ENCODE measurements at regions not wholly inside any gene's neighbourhood (a gene's known extent, or its start where the extent isn't known, plus 50 kb on each side); places are given as distances from the start of the nearest gene placed in this dataset.

- Mint-ChIP-seq H3K4me1 (peaks cover 15 to 17% (median 15%) of the 10 kb centered on the region in 3 donors), H3K27ac (no peak overlapping the region), H3K9me3 (no peaks in the 10 kb centered on the region), H3K36me3 (no peaks in the 10 kb centered on the region), H3K27me3 (no peaks in the 10 kb centered on the region), H3K4me3 (no peak overlapping the region)
- no peak overlapping the region for H3K27ac ChIP-seq (ENCODE audit: low read length)
- no peaks in the 10 kb centered on the region for H3K9me3 ChIP-seq
- peaks cover 0 to 2% of the 10 kb centered on the region in 2 experiments for H3K27me3 ChIP-seq (replicated peaks in 1 of 2; ENCODE audit: control insufficient read depth in 2 of 2, extremely low read depth in 1 of 2, insufficient read depth in 2 of 2, low read length in 1 of 2)
- H3K36me3 ChIP-seq (ENCODE audit: control insufficient read depth in 2 of 2, extremely low read depth in 1 of 2, insufficient read depth in 1 of 2, low read length in 1 of 2), result no peaks in the 10 kb centered on the region
- H3K4me1 ChIP-seq (ENCODE audit: control insufficient read depth in 1 of 2, extremely low read depth in 1 of 2, insufficient read depth in 2 of 2, low read length in 2 of 2), result peaks cover 4 to 26% of the 10 kb centered on the region in 2 experiments
- WGBS (ENCODE audit: insufficient coverage), result 90% methylated on average over 4 of the region's 5 CpGs
- no peak for ATAC-seq (replicated peaks in 1 of 4)
- CTCF ChIA-PET, result no interaction called here
- no peak overlapping the region for H3K4me3 ChIP-seq (ENCODE audit: control insufficient read depth in 1 of 2, extremely low read depth in 1 of 2, low read length in 1 of 2)
- POLR2A ChIA-PET, result no interaction called here
- DNase-seq, result no peak
Observed at GRCh38 chr19:28497137-28497536, 715.8 kb downstream of the UQCRFS1 start.

- Histone ChIP-seq H3K27me3 (replicated peaks in 1 of 2; ENCODE audit: control insufficient read depth in 2 of 2, extremely low read depth in 1 of 2, insufficient read depth in 2 of 2, low read length in 1 of 2) (no peaks in the 10 kb centered on the region), H3K27ac (ENCODE audit: low read length) (no peak overlapping the region), H3K4me3 (ENCODE audit: control insufficient read depth in 1 of 2, extremely low read depth in 1 of 2, low read length in 1 of 2) (no peak overlapping the region), H3K4me1 (ENCODE audit: control insufficient read depth in 1 of 2, extremely low read depth in 1 of 2, insufficient read depth in 2 of 2, low read length in 2 of 2) (peaks cover 0 to 7% of the 10 kb centered on the region in 2 experiments), H3K36me3 (ENCODE audit: control insufficient read depth in 2 of 2, extremely low read depth in 1 of 2, insufficient read depth in 1 of 2, low read length in 1 of 2) (no peaks in the 10 kb centered on the region), H3K9me3 (no peaks in the 10 kb centered on the region)
- Mint-ChIP-seq H3K9me3 (no peaks in the 10 kb centered on the region), H3K27me3 (no peaks in the 10 kb centered on the region), H3K36me3 (no peaks in the 10 kb centered on the region), H3K27ac (no peak overlapping the region), H3K4me1 (peaks cover 0 to 2% (median 0%) of the 10 kb centered on the region in 3 donors), H3K4me3 (no peak overlapping the region)
- ATAC-seq (replicated peaks in 1 of 4) (no peak), DNase-seq (no peak)
- ChIA-PET POLR2A (no interaction called here), CTCF (interaction anchor here in 1 of 2 donors (0.6 kb wide), 1 partner anchor 74 kb away, joined by 4 read pairs; no protein-coding TSS in a partner anchor)
- no CpG with 5 or more reads among the region's 4 CpGs for WGBS (ENCODE audit: insufficient coverage)
Observed at GRCh38 chr19:28495046-28495445, 717.9 kb downstream of the UQCRFS1 start.

- DNase-seq (no peak), ATAC-seq (replicated peaks in 1 of 4) (no peak)
- Mint-ChIP-seq H3K27me3 (no peaks in the 10 kb centered on the region), H3K36me3 (no peaks in the 10 kb centered on the region), H3K4me1 (peaks cover 0 to 2% (median 0%) of the 10 kb centered on the region in 3 donors), H3K4me3 (no peak overlapping the region), H3K9me3 (no peaks in the 10 kb centered on the region), H3K27ac (no peak overlapping the region)
- H3K9me3 ChIP-seq, result no peaks in the 10 kb centered on the region
- ChIA-PET CTCF (interaction anchor here in 1 of 2 donors (0.6 kb wide), 1 partner anchor 75 kb away, joined by 4 read pairs; no protein-coding TSS in a partner anchor), POLR2A (no interaction called here)
- no peak overlapping the region for H3K4me3 ChIP-seq (ENCODE audit: control insufficient read depth in 1 of 2, extremely low read depth in 1 of 2, low read length in 1 of 2)
- H3K27ac ChIP-seq (ENCODE audit: low read length), result no peak overlapping the region
- no peaks in the 10 kb centered on the region for H3K36me3 ChIP-seq (ENCODE audit: control insufficient read depth in 2 of 2, extremely low read depth in 1 of 2, insufficient read depth in 1 of 2, low read length in 1 of 2)
- peaks cover 0 to 2% of the 10 kb centered on the region in 2 experiments for H3K4me1 ChIP-seq (ENCODE audit: control insufficient read depth in 1 of 2, extremely low read depth in 1 of 2, insufficient read depth in 2 of 2, low read length in 2 of 2)
- WGBS (ENCODE audit: insufficient coverage), result 100% methylated on average over 1 of the region's 7 CpGs
- peaks cover 0 to under 1% of the 10 kb centered on the region in 2 experiments for H3K27me3 ChIP-seq (replicated peaks in 1 of 2; ENCODE audit: control insufficient read depth in 2 of 2, extremely low read depth in 1 of 2, insufficient read depth in 2 of 2, low read length in 1 of 2)
Observed at GRCh38 chr19:28494461-28494860, 718.5 kb downstream of the UQCRFS1 start.

GRCh38 chr19:28493884-28494283, 719.1 kb downstream of the UQCRFS1 start:
- Histone ChIP-seq H3K4me3 (ENCODE audit: control insufficient read depth in 1 of 2, extremely low read depth in 1 of 2, low read length in 1 of 2) (no peak overlapping the region), H3K4me1 (ENCODE audit: control insufficient read depth in 1 of 2, extremely low read depth in 1 of 2, insufficient read depth in 2 of 2, low read length in 2 of 2) (no peaks in the 10 kb centered on the region), H3K27me3 (replicated peaks in 1 of 2; ENCODE audit: control insufficient read depth in 2 of 2, extremely low read depth in 1 of 2, insufficient read depth in 2 of 2, low read length in 1 of 2) (peaks cover 0 to 6% of the 10 kb centered on the region in 2 experiments), H3K9me3 (no peaks in the 10 kb centered on the region), H3K36me3 (ENCODE audit: control insufficient read depth in 2 of 2, extremely low read depth in 1 of 2, insufficient read depth in 1 of 2, low read length in 1 of 2) (no peaks in the 10 kb centered on the region), H3K27ac (ENCODE audit: low read length) (no peak overlapping the region)
- Mint-ChIP-seq H3K4me1 (peaks cover 0 to 2% (median 0%) of the 10 kb centered on the region in 3 donors), H3K27me3 (no peaks in the 10 kb centered on the region), H3K9me3 (no peaks in the 10 kb centered on the region), H3K27ac (no peak overlapping the region), H3K4me3 (no peak overlapping the region), H3K36me3 (no peaks in the 10 kb centered on the region)
- WGBS (ENCODE audit: insufficient coverage), result 84% methylated on average over 4 of the region's 5 CpGs
- ATAC-seq (replicated peaks in 1 of 4) (no peak), DNase-seq (no peak)
- POLR2A ChIA-PET, result no interaction called here
- CTCF ChIA-PET, result no interaction called here

- peaks cover 0 to 7% of the 10 kb centered on the region in 2 experiments for H3K27me3 ChIP-seq (replicated peaks in 1 of 2; ENCODE audit: control insufficient read depth in 2 of 2, extremely low read depth in 1 of 2, insufficient read depth in 2 of 2, low read length in 1 of 2)
- ATAC-seq (replicated peaks in 1 of 4) (no peak), DNase-seq (no peak)
- H3K36me3 ChIP-seq (ENCODE audit: control insufficient read depth in 2 of 2, extremely low read depth in 1 of 2, insufficient read depth in 1 of 2, low read length in 1 of 2), result no peaks in the 10 kb centered on the region
- no peak overlapping the region for H3K4me3 ChIP-seq (ENCODE audit: control insufficient read depth in 1 of 2, extremely low read depth in 1 of 2, low read length in 1 of 2)
- Mint-ChIP-seq H3K36me3 (no peaks in the 10 kb centered on the region), H3K27me3 (no peaks in the 10 kb centered on the region), H3K4me1 (peaks cover 0 to 5% (median 0%) of the 10 kb centered on the region in 3 donors), H3K4me3 (no peak overlapping the region), H3K9me3 (no peaks in the 10 kb centered on the region), H3K27ac (no peak overlapping the region)
- ChIA-PET CTCF (interaction anchor here in 1 of 2 donors (1.1 kb wide), 1 partner anchor 68 kb away, joined by 3 read pairs; no protein-coding TSS in a partner anchor), POLR2A (no interaction called here)
- H3K4me1 ChIP-seq (ENCODE audit: control insufficient read depth in 1 of 2, extremely low read depth in 1 of 2, insufficient read depth in 2 of 2, low read length in 2 of 2), result no peaks in the 10 kb centered on the region
- no peaks in the 10 kb centered on the region for H3K9me3 ChIP-seq
- 90% methylated on average over 6 of the region's 8 CpGs for WGBS (ENCODE audit: insufficient coverage)
- H3K27ac ChIP-seq (ENCODE audit: low read length), result no peak overlapping the region
Observed at GRCh38 chr19:28492621-28493020, 720.3 kb downstream of the UQCRFS1 start.

GRCh38 chr19:28492201-28492600, 720.8 kb downstream of the UQCRFS1 start:
- ATAC-seq (replicated peaks in 1 of 4) (no peak), DNase-seq (no peak)
- H3K4me3 Mint-ChIP-seq, result no peak overlapping the region
- POLR2A ChIA-PET, result no interaction called here
- no peaks in the 10 kb centered on the region for H3K36me3 Mint-ChIP-seq
- Histone ChIP-seq H3K9me3 (no peaks in the 10 kb centered on the region), H3K27ac (ENCODE audit: low read length) (no peak overlapping the region), H3K36me3 (ENCODE audit: control insufficient read depth in 2 of 2, extremely low read depth in 1 of 2, insufficient read depth in 1 of 2, low read length in 1 of 2) (no peaks in the 10 kb centered on the region), H3K4me1 (ENCODE audit: control insufficient read depth in 1 of 2, extremely low read depth in 1 of 2, insufficient read depth in 2 of 2, low read length in 2 of 2) (no peaks in the 10 kb centered on the region), H3K27me3 (replicated peaks in 1 of 2; ENCODE audit: control insufficient read depth in 2 of 2, extremely low read depth in 1 of 2, insufficient read depth in 2 of 2, low read length in 1 of 2) (peaks cover 0 to 7% of the 10 kb centered on the region in 2 experiments), H3K4me3 (ENCODE audit: control insufficient read depth in 1 of 2, extremely low read depth in 1 of 2, low read length in 1 of 2) (no peak overlapping the region)
- CTCF ChIA-PET, result interaction anchor here in 1 of 2 donors (1.1 kb wide), 1 partner anchor 67 kb away, joined by 3 read pairs; no protein-coding TSS in a partner anchor
- no peaks in the 10 kb centered on the region for H3K27me3 Mint-ChIP-seq
- H3K27ac Mint-ChIP-seq, result no peak overlapping the region
- peaks cover 0 to 5% (median 0%) of the 10 kb centered on the region in 3 donors for H3K4me1 Mint-ChIP-seq
- no peaks in the 10 kb centered on the region for H3K9me3 Mint-ChIP-seq

- Mint-ChIP-seq H3K4me3 (no peak overlapping the region), H3K4me1 (peaks cover 0 to 5% (median 4%) of the 10 kb centered on the region in 3 donors), H3K27me3 (no peaks in the 10 kb centered on the region), H3K36me3 (no peaks in the 10 kb centered on the region), H3K27ac (no peak overlapping the region), H3K9me3 (no peaks in the 10 kb centered on the region)
- no peaks in the 10 kb centered on the region for H3K9me3 ChIP-seq
- ChIA-PET CTCF (no interaction called here), POLR2A (no interaction called here)
- H3K27ac ChIP-seq (ENCODE audit: low read length), result no peak overlapping the region
- no peaks in the 10 kb centered on the region for H3K36me3 ChIP-seq (ENCODE audit: control insufficient read depth in 2 of 2, extremely low read depth in 1 of 2, insufficient read depth in 1 of 2, low read length in 1 of 2)
- ATAC-seq (replicated peaks in 1 of 4), result no peak
- no peak overlapping the region for H3K4me3 ChIP-seq (ENCODE audit: control insufficient read depth in 1 of 2, extremely low read depth in 1 of 2, low read length in 1 of 2)
- no peaks in the 10 kb centered on the region for H3K4me1 ChIP-seq (ENCODE audit: control insufficient read depth in 1 of 2, extremely low read depth in 1 of 2, insufficient read depth in 2 of 2, low read length in 2 of 2)
- WGBS (ENCODE audit: insufficient coverage), result 84% methylated on average over 8 of the region's 13 CpGs
- no peak for DNase-seq
- peaks cover 0 to 7% of the 10 kb centered on the region in 2 experiments for H3K27me3 ChIP-seq (replicated peaks in 1 of 2; ENCODE audit: control insufficient read depth in 2 of 2, extremely low read depth in 1 of 2, insufficient read depth in 2 of 2, low read length in 1 of 2)
Observed at GRCh38 chr19:28489776-28490175, 723.2 kb downstream of the UQCRFS1 start.
